Neural crest cell (in vitro differentiated cells): ENCODE measurements at regions not wholly inside any gene's neighbourhood (a gene's known extent, or its start where the extent isn't known, plus 50 kb on each side); places are given as distances from the start of the nearest gene placed in this dataset.
"Not testable (repeated sequence)": the region's sequence is repeated elsewhere in the genome, so short reads cannot be mapped to it uniquely, and the experiment has no call there.

ENCODE experiments used
- DNase-seq: peaks from one replicate; pipeline ENCODE4 v3.0.0; 2021; ENCODE audit warnings: low read depth, mixed read lengths, low spot score
- H3K27ac Mint-ChIP-seq: one replicate; pipeline ENCODE4 v1.8.0; 2021; ENCODE audit warnings: mild to moderate bottlenecking, mixed read lengths; ENCODE audit not compliant: unreplicated experiment
- H3K27me3 Mint-ChIP-seq: 2 replicates; pipeline ENCODE4 v1.8.0; 2021; ENCODE audit warnings: low read depth, mild to moderate bottlenecking, mixed read lengths
- H3K36me3 Mint-ChIP-seq: 2 replicates; pipeline ENCODE4 v1.8.0; 2021; ENCODE audit warnings: low read depth, mild to moderate bottlenecking, mixed read lengths
- H3K4me1 Mint-ChIP-seq: 2 replicates; pipeline ENCODE4 v1.8.0; 2021; ENCODE audit warnings: mixed read lengths
- H3K4me3 Mint-ChIP-seq: one replicate; pipeline ENCODE4 v1.8.0; 2021; ENCODE audit warnings: mild to moderate bottlenecking, mixed read lengths
- H3K9me3 Mint-ChIP-seq: 2 replicates; pipeline ENCODE4 v1.8.0; 2021; ENCODE audit warnings: mixed read lengths
- CTCF ChIP-seq: fragments of 200-600 bp; sonication (generic); conservative IDR thresholded peaks from 2 replicates; pipeline ENCODE4 v1.5.0; 2021; ENCODE audit warnings: antibody characterized with exemption, mild to moderate bottlenecking

- no peak for TF ChIP-seq CTCF
- no peak for DNase-seq
- no peak overlapping the region for H3K4me3 Mint-ChIP-seq
- H3K36me3 Mint-ChIP-seq, result peaks cover 4% of the 10 kb centered on the region
- peaks cover 5% of the 10 kb centered on the region for H3K4me1 Mint-ChIP-seq
- H3K9me3 Mint-ChIP-seq, result peaks cover 3% of the 10 kb centered on the region
- H3K27me3 Mint-ChIP-seq, result no peaks in the 10 kb centered on the region
- no peak overlapping the region for H3K27ac Mint-ChIP-seq
These were observed 170.6 kb upstream of the SOX6 start for GRCh38 chr11:16526947-16527346.

GRCh38 chr11:16520713-16521112 is 164.4 kb upstream of the SOX6 start:
- H3K4me3 Mint-ChIP-seq, H3K4me1 Mint-ChIP-seq, H3K27me3 Mint-ChIP-seq, H3K27ac Mint-ChIP-seq, DNase-seq: not testable (repeated sequence)
- Mint-ChIP-seq H3K36me3 (peaks cover 28% of the 10 kb centered on the region), H3K9me3 (peaks cover 20% of the 10 kb centered on the region)

- TF ChIP-seq CTCF, result no peak
- no peaks in the 10 kb centered on the region for H3K4me1 Mint-ChIP-seq
- peaks cover 4% of the 10 kb centered on the region for H3K36me3 Mint-ChIP-seq
- H3K9me3 Mint-ChIP-seq, result peaks cover 3% of the 10 kb centered on the region
- H3K4me3 Mint-ChIP-seq, result no peak overlapping the region
- no peaks in the 10 kb centered on the region for H3K27me3 Mint-ChIP-seq
- no peak overlapping the region for H3K27ac Mint-ChIP-seq
- no peak for DNase-seq
These were observed 156.5 kb upstream of the SOX6 start for GRCh38 chr11:16512899-16513241.

- no peak for TF ChIP-seq CTCF
These were observed 156.0 kb upstream of the SOX6 start for GRCh38 chr11:16512198-16512898.

GRCh38 chr11:16511116-16512114 is 155.1 kb upstream of the SOX6 start:
- Mint-ChIP-seq H3K4me3 (no peak overlapping the region), H3K27ac (no peak overlapping the region), H3K9me3 (peaks cover under 1% of the 10 kb centered on the region), H3K27me3 (no peaks in the 10 kb centered on the region), H3K36me3 (peaks cover 5% of the 10 kb centered on the region), H3K4me1 (no peaks in the 10 kb centered on the region)
- DNase-seq, result no peak
- TF ChIP-seq CTCF, result no peak

More at GRCh38 chr11:16512198-16512898, 156.0 kb upstream of the SOX6 start:
- Mint-ChIP-seq H3K4me3 (no peak overlapping the region), H3K27ac (no peak overlapping the region), H3K9me3 (no peaks in the 10 kb centered on the region), H3K36me3 (peaks cover 2% of the 10 kb centered on the region), H3K27me3 (no peaks in the 10 kb centered on the region), H3K4me1 (no peaks in the 10 kb centered on the region)
- DNase-seq, result no peak

GRCh38 chr11:16505481-16505880 is 149.1 kb upstream of the SOX6 start:
- H3K27me3 Mint-ChIP-seq, result no peaks in the 10 kb centered on the region
- H3K27ac Mint-ChIP-seq, result no peak overlapping the region
- no peak for DNase-seq
- peaks cover 24% of the 10 kb centered on the region for H3K36me3 Mint-ChIP-seq
- no peaks in the 10 kb centered on the region for H3K4me1 Mint-ChIP-seq
- H3K4me3 Mint-ChIP-seq, result no peak overlapping the region
- H3K9me3 Mint-ChIP-seq, result peaks cover 9% of the 10 kb centered on the region
- no peak for TF ChIP-seq CTCF

GRCh38 chr11:16503891-16504290 is 147.5 kb upstream of the SOX6 start:
- not testable (repeated sequence) for DNase-seq, H3K27ac Mint-ChIP-seq, H3K4me3 Mint-ChIP-seq, H3K27me3 Mint-ChIP-seq, H3K4me1 Mint-ChIP-seq
- H3K36me3 Mint-ChIP-seq, result peaks cover 36% of the 10 kb centered on the region
- peaks cover 13% of the 10 kb centered on the region for H3K9me3 Mint-ChIP-seq
